KBM-7 (cell line): ENCODE measurements at regions not wholly inside any gene's neighbourhood (a gene's known extent, or its start where the extent isn't known, plus 50 kb on each side); places are given as distances from the start of the nearest gene placed in this dataset.

Experiments used
- DNase-seq: peaks from one replicate; pipeline ENCODE4 v3.0.0-alpha.2; 2015
- in situ Hi-C: fragments of 300-500 bp; cut with MboI; formaldehyde crosslinking; loops from 2 replicates; pipeline ENCODE4 v1.14.3; 2020; ENCODE audit warnings: low sequenced_read_pairs, low pct_unique_long_range_greater_than_20kb, mixed read lengths

DNA sequence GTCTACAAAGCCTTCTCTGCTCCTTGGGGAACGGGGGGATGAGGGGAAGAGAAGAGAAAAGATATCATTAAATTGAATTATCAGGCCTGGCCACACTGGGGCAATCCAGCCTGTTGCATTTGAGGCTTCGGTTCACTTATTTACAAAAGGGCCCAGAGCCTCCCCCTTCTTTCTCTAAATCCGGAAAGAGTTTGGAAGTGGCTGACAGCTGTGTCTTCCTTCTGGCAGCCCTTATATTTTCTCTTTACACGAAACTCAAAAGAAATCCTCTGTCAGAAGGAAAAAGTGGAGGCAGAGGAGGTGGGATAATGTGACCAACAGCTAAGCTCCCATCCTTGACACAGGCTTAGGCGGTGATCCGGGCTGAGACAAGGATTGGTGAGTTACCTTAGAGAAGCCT, 158.3 kb upstream of the TAPT1 start:
- in situ Hi-C loops, result no loop called here
- no peak for DNase-seq

- no peak for DNase-seq
- in situ Hi-C loops, result no loop called here
Observed at GRCh38 chr4:16382571-16382970, 156.3 kb upstream of the TAPT1 start.

DNA sequence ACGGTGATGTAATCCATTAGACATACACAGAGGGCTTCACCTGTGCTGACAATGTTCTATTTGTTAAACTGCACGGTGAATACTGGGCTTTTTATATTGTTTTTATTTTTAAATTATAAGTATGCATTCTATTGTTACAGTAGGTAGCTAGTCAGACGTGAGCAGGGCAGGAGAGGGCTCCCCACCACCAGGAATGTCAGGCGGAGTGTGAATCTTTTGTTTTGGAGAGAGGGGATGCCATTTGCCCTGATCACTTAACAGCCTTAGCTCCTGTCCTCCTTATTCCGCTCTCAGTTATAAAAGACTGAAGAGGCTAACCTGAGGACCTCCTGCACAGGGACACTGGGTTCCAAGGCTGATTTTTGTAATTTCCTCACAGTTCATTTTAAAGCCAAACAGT, 151.6 kb upstream of the TAPT1 start:
- in situ Hi-C loops, result no loop called here
- no peak for DNase-seq

- in situ Hi-C loops, result no loop called here
- DNase-seq, result no peak
Observed at GRCh38 chr4:16365036-16365569, 138.8 kb upstream of the TAPT1 start.

- in situ Hi-C loops, result no loop called here
- no peak for DNase-seq
Observed at GRCh38 chr4:16360694-16361262, 134.5 kb upstream of the TAPT1 start.

GRCh38 chr4:16353165-16353564, 126.9 kb upstream of the TAPT1 start:
- no peak for DNase-seq
- in situ Hi-C loops, result no loop called here

- no peak for DNase-seq
- in situ Hi-C loops, result no loop called here
Observed at GRCh38 chr4:16351161-16351560, 124.9 kb upstream of the TAPT1 start.

- in situ Hi-C loops, result no loop called here
- no peak for DNase-seq
Observed at GRCh38 chr4:16344853-16345252, 118.6 kb upstream of the TAPT1 start.

- in situ Hi-C loops, result no loop called here
- no peak for DNase-seq
Observed at GRCh38 chr4:16337936-16338335, 111.7 kb upstream of the TAPT1 start.

GRCh38 chr4:16334601-16335000, 108.3 kb upstream of the TAPT1 start:
- no peak for DNase-seq
- in situ Hi-C loops, result no loop called here

DNA sequence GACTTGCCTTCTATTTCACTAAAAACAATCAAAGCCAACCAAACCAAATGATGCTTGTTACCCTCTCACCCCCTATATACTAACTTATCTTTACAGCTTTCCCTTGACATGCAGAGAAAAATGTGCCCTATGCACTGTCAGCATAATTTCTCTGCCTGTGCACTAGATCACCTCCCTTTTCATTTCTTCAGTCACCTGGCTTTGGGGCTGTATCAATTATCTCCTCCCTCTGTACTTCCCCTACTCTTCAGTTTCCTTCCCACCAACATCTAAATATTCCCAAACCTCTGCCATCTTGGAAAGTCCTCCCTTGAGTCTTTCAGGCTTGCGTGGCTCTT, 103.5 kb upstream of the TAPT1 start:
- no peak for DNase-seq
- in situ Hi-C loops, result no loop called here

- in situ Hi-C loops, result no loop called here
Observed at GRCh38 chr4:16329125-16329796, 103.0 kb upstream of the TAPT1 start.

DNA sequence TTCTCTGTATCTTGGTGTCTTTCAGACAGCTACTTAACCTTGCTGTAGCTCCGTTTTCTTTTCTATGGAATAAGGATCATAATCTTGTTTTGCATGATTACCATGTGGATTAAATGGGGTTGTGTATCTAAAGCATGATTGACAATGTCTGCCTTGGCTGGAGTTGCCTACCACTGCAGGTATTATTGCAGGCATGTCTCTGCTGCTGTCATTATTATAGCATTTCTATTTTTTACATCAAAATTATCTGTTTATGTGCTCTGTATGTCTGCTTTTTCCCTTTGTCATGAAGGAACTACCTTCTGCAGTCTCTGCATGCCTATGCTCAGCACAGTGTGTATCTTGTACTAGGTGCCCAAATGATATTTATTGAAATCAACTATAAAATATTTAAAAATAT, 95.9 kb upstream of the TAPT1 start:
- in situ Hi-C loops, result no loop called here
- DNase-seq, result no peak

More at GRCh38 chr4:16329125-16329796, 103.0 kb upstream of the TAPT1 start:
- DNase-seq, result no peak

GRCh38 chr4:16315456-16315855, 89.2 kb upstream of the TAPT1 start:
- no peak for DNase-seq
- in situ Hi-C loops, result no loop called here

- no peak for DNase-seq
- in situ Hi-C loops, result no loop called here
Observed at GRCh38 chr4:16310606-16311005, 84.3 kb upstream of the TAPT1 start.

- DNase-seq, result no peak
- in situ Hi-C loops, result no loop called here
Observed at GRCh38 chr4:16302648-16303047, 76.4 kb upstream of the TAPT1 start.

DNA sequence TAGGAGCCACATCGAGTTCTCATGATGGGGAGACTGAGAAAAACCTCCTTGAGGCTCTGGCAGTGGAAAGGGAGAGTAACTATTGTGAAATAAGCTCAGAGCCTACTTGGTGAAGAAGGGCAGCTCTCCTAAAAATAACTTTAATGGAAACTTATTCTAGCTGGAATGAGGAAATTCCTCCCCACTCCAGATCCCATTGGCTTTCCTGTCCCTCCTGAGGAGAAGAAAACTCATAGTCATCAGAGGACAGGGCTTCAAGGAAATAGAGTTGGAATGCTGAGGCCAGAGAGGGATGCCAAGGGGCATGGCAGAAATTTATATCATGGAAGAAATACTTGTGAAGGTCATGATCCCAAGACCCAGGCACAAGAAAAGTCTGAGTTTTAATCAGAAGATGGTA, 70.7 kb upstream of the TAPT1 start:
- in situ Hi-C loops, result no loop called here
- no peak for DNase-seq

GRCh38 chr4:16294455-16294854, 68.2 kb upstream of the TAPT1 start:
- DNase-seq, result no peak
- in situ Hi-C loops, result no loop called here

GRCh38 chr4:16293210-16293838, 67.1 kb upstream of the TAPT1 start:
- in situ Hi-C loops, result no loop called here
- no peak for DNase-seq

GRCh38 chr4:16292585-16292984, 66.3 kb upstream of the TAPT1 start:
- DNase-seq, result no peak
- in situ Hi-C loops, result no loop called here
